NCI-H524 (cell line): ENCODE measurements at regions not wholly inside any gene's neighbourhood (a gene's known extent, or its start where the extent isn't known, plus 50 kb on each side); places are given as distances from the start of the nearest gene placed in this dataset.
"Not testable (repeated sequence)": the region's sequence is repeated elsewhere in the genome, so short reads cannot be mapped to it uniquely, and the experiment has no call there.

Source experiments
- DNase-seq, 2 experiments: peaks; one replicate each; lab custom pipeline; 2025; lab: John Stamatoyannopoulos, UW

DNA sequence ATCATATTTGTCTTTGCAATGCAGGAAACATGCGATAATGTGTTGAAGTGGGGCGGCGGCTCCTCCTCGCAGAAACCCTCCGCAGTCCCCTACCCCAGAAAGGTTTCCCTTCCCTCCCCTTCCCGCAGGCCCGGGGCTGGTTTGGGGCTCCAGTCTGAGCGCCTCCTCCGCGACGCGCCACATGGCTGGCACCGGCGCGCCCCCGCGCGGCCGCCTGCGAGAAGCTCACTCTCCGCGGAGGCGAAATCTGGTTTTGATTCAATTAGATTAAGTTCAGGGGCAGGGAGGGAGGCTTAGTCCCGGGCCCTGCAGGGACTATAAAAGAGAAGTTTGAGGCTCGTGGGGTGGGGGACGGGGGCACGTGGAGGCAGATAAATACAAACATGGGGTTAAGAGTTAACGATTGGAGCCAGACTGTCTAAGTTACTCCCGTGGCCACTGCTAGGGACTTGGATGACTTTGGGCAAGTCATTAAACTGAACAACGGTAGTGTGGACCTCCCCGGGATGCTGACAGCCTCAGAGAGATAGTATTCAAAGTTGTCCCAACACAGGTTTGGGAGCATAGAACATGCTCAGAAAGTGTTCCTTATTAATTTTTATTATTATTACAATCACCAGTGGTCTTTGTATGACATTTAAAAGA lies 69.4 kb downstream of the MSX2 start:
- DNase-seq: peak; percentile 1 to 57

DNA sequence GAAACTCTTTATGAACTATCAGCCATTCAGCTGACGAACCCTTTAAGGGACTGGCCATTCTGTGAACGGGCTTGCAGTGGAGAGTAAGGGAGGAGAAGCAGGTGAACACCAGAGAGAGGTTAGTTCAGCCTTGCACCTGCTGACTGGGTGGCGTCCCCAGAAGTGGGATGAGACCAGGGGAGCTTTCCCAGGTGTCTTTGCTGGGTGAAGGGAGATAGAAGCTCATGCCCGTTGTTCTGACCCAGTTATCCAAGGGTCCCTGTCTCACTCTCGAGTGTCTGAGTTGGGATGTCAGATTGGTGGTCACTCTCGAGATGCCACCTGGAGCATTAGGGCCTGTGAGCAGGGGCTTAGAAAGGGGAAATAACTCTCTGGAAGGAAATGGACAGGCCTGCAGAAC lies 68.7 kb downstream of the MSX2 start:
- DNase-seq: no peak

DNA sequence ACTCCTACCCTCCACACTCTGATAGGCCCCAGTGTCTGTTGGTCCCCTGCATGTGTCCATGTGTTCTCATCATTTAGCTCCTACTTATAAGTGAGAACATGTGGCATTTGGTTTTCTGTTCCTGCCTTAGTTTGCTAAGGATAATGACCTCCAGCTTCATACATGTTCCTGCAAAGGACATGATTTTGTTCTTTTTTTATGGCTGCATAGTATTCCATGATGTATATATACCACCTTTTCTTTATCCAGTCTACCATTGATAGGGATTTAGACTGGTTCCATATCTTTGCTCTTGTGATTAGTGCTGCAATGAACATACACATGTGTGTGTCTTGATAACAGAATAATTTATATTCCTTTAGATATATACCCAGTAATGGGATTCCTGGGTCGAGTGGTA lies 67.9 kb downstream of the MSX2 start:
- DNase-seq: not testable (repeated sequence)

DNA sequence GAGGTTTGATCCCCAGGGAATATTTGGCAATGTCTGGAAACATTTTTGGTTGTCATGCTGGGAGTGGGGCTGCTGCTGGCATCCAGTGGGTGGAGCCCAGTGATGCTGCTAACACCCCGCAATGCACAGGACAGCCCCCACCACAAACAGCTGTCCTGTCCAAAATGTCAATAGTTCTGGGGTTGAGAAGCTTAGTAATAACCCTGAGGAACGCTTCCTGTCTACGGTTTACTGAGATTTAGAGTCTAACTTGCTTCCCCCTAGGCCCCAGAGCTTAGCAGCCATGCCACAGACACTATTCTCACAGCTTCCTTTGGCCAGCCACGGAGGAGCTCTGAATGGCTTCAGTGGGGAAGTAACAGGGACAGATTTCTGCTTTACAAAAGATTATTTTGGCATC lies 66.5 kb downstream of the MSX2 start:
- no peak for DNase-seq

DNA sequence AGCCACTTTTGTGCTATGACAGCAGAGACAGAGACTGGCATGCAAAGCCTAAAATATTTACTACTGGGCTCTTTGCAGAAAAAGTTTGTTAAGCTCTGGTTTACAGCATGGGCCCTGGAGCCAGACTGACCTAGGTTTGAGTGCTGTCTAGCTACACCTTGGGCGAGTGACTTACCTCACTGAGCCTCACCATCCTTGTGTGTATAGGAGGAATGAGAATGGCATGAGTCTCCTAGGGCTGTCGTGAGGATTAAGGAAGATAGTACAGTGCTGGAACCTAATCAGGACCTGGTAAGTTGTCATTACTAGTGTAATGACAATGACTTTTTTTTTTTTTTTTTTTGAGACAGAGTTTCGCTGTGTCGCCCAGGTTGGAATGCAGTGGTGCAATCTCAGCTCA lies 65.2 kb downstream of the MSX2 start:
- DNase-seq: no peak

DNA sequence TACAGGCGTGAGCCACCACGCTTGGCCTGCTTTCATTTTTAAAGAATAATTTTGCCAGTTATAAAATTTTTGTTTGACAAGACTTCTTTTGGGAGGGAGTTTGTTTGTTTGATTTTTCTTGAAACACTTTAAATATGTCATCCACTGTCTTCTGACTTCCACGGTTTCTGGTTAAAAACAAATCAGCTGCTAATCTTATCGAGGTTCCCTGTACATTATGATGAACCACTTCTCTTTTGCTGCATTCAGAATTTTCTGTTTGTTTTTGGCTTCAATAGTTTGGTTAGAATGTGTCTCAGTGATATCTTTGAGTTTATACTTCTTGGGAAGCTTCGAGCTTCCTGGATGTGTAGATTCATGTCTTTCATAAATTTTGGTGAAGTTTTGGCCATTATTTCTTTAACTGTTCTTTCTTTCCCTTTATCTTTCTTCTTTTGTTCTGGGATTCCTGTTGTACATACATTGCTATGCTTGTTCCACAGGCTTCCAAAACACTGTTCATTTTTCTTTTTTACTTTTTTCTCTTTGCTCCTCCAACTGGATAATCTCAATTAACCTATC lies 60.8 kb downstream of the MSX2 start:
- no peak for DNase-seq
